ENCODE measurements at regions not wholly inside any gene's neighbourhood (a gene's known extent, or its start where the extent isn't known, plus 50 kb on each side); places are given as distances from the start of the nearest gene placed in this dataset.

DNA sequence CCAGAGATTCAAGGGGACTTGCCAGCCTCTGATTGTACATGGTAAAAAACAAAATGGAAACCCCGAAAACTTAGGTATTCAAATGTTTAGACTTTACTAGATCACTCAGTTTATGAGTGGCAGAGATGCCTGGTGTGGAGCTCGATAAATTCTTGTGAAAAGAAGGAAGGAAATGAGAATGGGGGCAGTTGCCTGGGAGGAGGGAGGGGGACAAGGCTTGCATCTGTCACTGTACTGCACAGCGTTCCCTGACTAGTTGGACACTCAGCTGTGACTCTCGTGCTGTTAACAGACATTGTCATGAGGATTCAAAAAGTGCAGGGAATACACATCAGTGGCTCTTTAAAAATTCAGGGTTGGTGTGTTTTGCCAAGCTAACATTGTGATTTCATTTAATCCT, 232.9 kb downstream of the ZIC5 start:
- ATAC-seq (no peak), DNase-seq (ENCODE audit: low spot score) (no peak)
- CTCF ChIA-PET, result interaction anchor here (1.3 kb wide), 1 partner anchor 80 kb away, joined by 5 read pairs; no protein-coding TSS in a partner anchor
- POLR2A ChIA-PET, result no interaction called here
- H3K36me3 Mint-ChIP-seq, result no peaks in the 10 kb centered on the region
- H3K27ac Mint-ChIP-seq, result no peak overlapping the region
- H3K9me3 Mint-ChIP-seq, result no peaks in the 10 kb centered on the region
- H3K27me3 Mint-ChIP-seq (ENCODE audit: low read depth), result no peaks in the 10 kb centered on the region
- no peak for TF ChIP-seq NR1H2 (CRISPR knock-in tag; IDR thresholded peaks at IDR 0.05)
- no peak for TF ChIP-seq ZNF317 (CRISPR knock-in tag; IDR thresholded peaks at IDR 0.05; ENCODE audit: borderline replicate concordance, low read depth)
- no peak for TF ChIP-seq IRF2 (CRISPR knock-in tag; IDR thresholded peaks at IDR 0.05; ENCODE audit: borderline replicate concordance, low read depth)
- TF ChIP-seq, protein P1, sequence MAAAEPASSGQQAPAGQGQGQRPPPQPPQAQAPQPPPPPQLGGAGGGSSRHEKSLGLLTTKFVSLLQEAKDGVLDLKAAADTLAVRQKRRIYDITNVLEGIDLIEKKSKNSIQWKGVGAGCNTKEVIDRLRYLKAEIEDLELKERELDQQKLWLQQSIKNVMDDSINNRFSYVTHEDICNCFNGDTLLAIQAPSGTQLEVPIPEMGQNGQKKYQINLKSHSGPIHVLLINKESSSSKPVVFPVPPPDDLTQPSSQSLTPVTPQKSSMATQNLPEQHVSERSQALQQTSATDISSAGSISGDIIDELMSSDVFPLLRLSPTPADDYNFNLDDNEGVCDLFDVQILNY (CRISPR knock-in tag; IDR thresholded peaks at IDR 0.05), result no peak
- TF ChIP-seq, protein P2, sequence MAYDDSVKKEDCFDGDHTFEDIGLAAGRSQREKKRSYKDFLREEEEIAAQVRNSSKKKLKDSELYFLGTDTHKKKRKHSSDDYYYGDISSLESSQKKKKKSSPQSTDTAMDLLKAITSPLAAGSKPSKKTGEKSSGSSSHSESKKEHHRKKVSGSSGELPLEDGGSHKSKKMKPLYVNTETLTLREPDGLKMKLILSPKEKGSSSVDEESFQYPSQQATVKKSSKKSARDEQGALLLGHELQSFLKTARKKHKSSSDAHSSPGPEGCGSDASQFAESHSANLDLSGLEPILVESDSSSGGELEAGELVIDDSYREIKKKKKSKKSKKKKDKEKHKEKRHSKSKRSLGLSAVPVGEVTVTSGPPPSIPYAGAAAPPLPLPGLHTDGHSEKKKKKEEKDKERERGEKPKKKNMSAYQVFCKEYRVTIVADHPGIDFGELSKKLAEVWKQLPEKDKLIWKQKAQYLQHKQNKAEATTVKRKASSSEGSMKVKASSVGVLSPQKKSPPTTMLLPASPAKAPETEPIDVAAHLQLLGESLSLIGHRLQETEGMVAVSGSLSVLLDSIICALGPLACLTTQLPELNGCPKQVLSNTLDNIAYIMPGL (CRISPR knock-in tag; IDR thresholded peaks at IDR 0.05), result no peak
- no peak for TF ChIP-seq KAT7 (CRISPR knock-in tag; IDR thresholded peaks at IDR 0.05; ENCODE audit: borderline replicate concordance)
- no peak for TF ChIP-seq ZNF138 (CRISPR knock-in tag; conservative IDR thresholded peaks at IDR 0.05)
- no peak for TF ChIP-seq MYBL2 (CRISPR knock-in tag; IDR thresholded peaks at IDR 0.05)
- TF ChIP-seq, protein P3, sequence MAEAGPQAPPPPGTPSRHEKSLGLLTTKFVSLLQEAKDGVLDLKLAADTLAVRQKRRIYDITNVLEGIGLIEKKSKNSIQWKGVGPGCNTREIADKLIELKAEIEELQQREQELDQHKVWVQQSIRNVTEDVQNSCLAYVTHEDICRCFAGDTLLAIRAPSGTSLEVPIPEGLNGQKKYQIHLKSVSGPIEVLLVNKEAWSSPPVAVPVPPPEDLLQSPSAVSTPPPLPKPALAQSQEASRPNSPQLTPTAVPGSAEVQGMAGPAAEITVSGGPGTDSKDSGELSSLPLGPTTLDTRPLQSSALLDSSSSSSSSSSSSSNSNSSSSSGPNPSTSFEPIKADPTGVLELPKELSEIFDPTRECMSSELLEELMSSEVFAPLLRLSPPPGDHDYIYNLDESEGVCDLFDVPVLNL (CRISPR knock-in tag; IDR thresholded peaks at IDR 0.05; ENCODE audit: borderline replicate concordance, low read depth), result no peak
- no peak for TF ChIP-seq JAZF1 (CRISPR knock-in tag; IDR thresholded peaks at IDR 0.05)
- no peak for TF ChIP-seq NFE2L1 (CRISPR knock-in tag; IDR thresholded peaks at IDR 0.05)
- H3K4me3 Mint-ChIP-seq, result no peak overlapping the region
- peaks cover 85% of the 10 kb centered on the region for H3K4me1 Mint-ChIP-seq

DNA sequence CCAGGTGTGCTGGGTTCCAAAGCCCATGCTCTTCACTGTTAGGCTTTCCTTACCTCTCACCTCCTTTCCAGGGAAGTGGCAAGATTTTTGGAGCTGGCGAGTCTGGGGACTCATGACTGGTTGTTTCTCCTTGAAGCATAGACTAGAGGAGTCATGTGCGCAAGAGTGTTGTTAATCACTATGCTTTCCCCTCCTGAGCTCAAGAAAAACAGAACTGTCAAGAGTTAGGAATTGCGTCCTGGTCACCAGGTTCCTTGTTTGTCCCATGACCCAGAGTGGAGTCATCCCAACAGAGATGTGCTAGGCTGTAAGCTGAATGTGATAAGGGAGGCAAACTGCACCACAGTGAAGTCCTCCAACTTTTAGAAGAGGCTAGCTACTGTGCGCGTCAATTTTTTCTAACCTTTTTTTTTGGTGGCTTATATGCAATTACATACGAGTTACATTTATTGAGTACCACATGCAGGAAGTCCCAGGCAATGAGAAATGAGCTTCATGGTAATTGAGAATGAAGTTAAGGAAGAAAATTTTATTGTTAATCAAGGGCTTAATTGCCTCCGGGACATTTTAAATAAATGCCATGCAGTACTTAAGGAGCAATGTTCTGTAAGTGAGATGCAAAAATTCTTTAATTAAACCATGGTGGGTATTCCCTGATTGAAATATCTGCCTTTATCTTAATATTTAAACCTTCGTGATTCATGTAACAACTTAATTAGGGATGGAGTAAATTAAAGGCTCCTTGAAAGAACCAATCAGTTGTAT, 233.9 kb downstream of the ZIC5 start:
- Mint-ChIP-seq H3K4me3 (no peak overlapping the region), H3K27me3 (ENCODE audit: low read depth) (no peaks in the 10 kb centered on the region), H3K9me3 (no peaks in the 10 kb centered on the region), H3K4me1 (peaks cover 86% of the 10 kb centered on the region), H3K36me3 (no peaks in the 10 kb centered on the region), H3K27ac (no peak overlapping the region)
- ChIA-PET POLR2A (no interaction called here), CTCF (interaction anchor here (1.0 to 1.3 kb wide), 3 partner anchors 35 to 82 kb away, joined by 3 to 5 read pairs (median 5); no protein-coding TSS in a partner anchor)
- no peak for DNase-seq (ENCODE audit: low spot score)
- no peak for ATAC-seq
- TF ChIP-seq RORB (CRISPR knock-in tag; IDR thresholded peaks at IDR 0.05) (no peak), KAT7 (CRISPR knock-in tag; IDR thresholded peaks at IDR 0.05; ENCODE audit: borderline replicate concordance) (no peak), ESRRA (CRISPR knock-in tag; IDR thresholded peaks at IDR 0.05; ENCODE audit: borderline replicate concordance) (no peak), GTF2I (CRISPR knock-in tag; conservative IDR thresholded peaks at IDR 0.05) (no peak), ZNF532 (CRISPR knock-in tag; IDR thresholded peaks at IDR 0.05; ENCODE audit: borderline replicate concordance) (no peak)
- TF ChIP-seq, protein P4, sequence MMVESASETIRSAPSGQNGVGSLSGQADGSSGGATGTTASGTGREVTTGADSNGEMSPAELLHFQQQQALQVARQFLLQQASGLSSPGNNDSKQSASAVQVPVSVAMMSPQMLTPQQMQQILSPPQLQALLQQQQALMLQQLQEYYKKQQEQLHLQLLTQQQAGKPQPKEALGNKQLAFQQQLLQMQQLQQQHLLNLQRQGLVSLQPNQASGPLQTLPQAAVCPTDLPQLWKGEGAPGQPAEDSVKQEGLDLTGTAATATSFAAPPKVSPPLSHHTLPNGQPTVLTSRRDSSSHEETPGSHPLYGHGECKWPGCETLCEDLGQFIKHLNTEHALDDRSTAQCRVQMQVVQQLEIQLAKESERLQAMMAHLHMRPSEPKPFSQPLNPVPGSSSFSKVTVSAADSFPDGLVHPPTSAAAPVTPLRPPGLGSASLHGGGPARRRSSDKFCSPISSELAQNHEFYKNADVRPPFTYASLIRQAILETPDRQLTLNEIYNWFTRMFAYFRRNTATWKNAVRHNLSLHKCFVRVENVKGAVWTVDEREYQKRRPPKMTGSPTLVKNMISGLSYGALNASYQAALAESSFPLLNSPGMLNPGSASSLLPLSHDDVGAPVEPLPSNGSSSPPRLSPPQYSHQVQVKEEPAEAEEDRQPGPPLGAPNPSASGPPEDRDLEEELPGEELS (CRISPR knock-in tag; IDR thresholded peaks at IDR 0.05), result no peak
- TF ChIP-seq, protein P5, sequence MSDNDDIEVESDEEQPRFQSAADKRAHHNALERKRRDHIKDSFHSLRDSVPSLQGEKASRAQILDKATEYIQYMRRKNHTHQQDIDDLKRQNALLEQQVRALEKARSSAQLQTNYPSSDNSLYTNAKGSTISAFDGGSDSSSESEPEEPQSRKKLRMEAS (CRISPR knock-in tag; IDR thresholded peaks at IDR 0.05), result no peak
- TF ChIP-seq, protein P6, sequence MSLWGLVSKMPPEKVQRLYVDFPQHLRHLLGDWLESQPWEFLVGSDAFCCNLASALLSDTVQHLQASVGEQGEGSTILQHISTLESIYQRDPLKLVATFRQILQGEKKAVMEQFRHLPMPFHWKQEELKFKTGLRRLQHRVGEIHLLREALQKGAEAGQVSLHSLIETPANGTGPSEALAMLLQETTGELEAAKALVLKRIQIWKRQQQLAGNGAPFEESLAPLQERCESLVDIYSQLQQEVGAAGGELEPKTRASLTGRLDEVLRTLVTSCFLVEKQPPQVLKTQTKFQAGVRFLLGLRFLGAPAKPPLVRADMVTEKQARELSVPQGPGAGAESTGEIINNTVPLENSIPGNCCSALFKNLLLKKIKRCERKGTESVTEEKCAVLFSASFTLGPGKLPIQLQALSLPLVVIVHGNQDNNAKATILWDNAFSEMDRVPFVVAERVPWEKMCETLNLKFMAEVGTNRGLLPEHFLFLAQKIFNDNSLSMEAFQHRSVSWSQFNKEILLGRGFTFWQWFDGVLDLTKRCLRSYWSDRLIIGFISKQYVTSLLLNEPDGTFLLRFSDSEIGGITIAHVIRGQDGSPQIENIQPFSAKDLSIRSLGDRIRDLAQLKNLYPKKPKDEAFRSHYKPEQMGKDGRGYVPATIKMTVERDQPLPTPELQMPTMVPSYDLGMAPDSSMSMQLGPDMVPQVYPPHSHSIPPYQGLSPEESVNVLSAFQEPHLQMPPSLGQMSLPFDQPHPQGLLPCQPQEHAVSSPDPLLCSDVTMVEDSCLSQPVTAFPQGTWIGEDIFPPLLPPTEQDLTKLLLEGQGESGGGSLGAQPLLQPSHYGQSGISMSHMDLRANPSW (CRISPR knock-in tag; conservative IDR thresholded peaks at IDR 0.05; ENCODE audit: low read depth), result no peak
